Gastroesophageal sphincter (tissue), 3 donors: ENCODE measurements at regions not wholly inside any gene's neighbourhood (a gene's known extent, or its start where the extent isn't known, plus 50 kb on each side); places are given as distances from the start of the nearest gene placed in this dataset.

Experiments used
- CTCF ChIP-seq, 4 experiments: fragments of 200-600 bp in 2 of 4; fragments of 450-650 bp in 2 of 4; sonication (generic) in 1 of 4; IDR thresholded peaks; one replicate each; pipeline ENCODE4 v1.5.1; 2017 to 2019; ENCODE audit warnings: antibody characterized with exemption in 4 of 4, mild to moderate bottlenecking in 2 of 4, moderate library complexity in 2 of 4
- EP300 ChIP-seq: sonication (generic); formaldehyde crosslinking; IDR thresholded peaks from one replicate; pipeline ENCODE4 v1.6.1; 2017; ENCODE audit warnings: antibody characterized with exemption, mild to moderate bottlenecking
- POLR2A ChIP-seq, 2 donors: fragments of 450-650 bp; IDR thresholded peaks; one replicate each; pipeline ENCODE4 v1.6.1; 2017; ENCODE audit warnings: antibody characterized with exemption in 2 of 2, mild to moderate bottlenecking in 2 of 2, moderate library complexity in 1 of 2
- POLR2AphosphoS5 ChIP-seq: sonication (generic); formaldehyde crosslinking; IDR thresholded peaks from one replicate; pipeline ENCODE4 v1.6.1; 2017; ENCODE audit warnings: antibody characterized with exemption

GRCh38 chrX:116284400-116284799 lies 113.9 kb downstream of the AGTR2 start:
- no peak for TF ChIP-seq CTCF (IDR thresholded peaks at IDR 0.05)
- no peak for TF ChIP-seq POLR2A (IDR thresholded peaks at IDR 0.05)
- no peak for TF ChIP-seq POLR2AphosphoS5
- TF ChIP-seq EP300: no peak
